HCT116 (cell line): ENCODE measurements at regions not wholly inside any gene's neighbourhood (a gene's known extent, or its start where the extent isn't known, plus 50 kb on each side); places are given as distances from the start of the nearest gene placed in this dataset.
A peak's percentile ranks its signal among the peaks of the same experiment; 100 is the strongest.
"Not testable (repeated sequence)": the region's sequence is repeated elsewhere in the genome, so short reads cannot be mapped to it uniquely, and the experiment has no call there.

Experiments used
- ATAC-seq: fragments of 200-7000 bp; cut with Tn5 transposase; 2 replicates; pipeline ENCODE4 v1.9.1; 2020; ENCODE audit warnings: mild to moderate bottlenecking, moderate library complexity
- BruUV-seq: library from RNA; stranded (reverse); fragments of 400-500 nt; replicated peaks from 2 replicates; lab custom pipeline; 2021; lab: Mats Ljungman, UMichigan
- CTCF ChIA-PET: fragments of 300-600 bp; sonication (Branson Sonifier 250); formaldehyde crosslinking; loops from one replicate; lab custom pipeline; 2021; ENCODE audit warnings: antibody characterized with exemption; lab: Charles Lee
- POLR2A ChIA-PET: fragments of 300-600, 350-600 bp; sonication (Branson Sonifier 250); formaldehyde crosslinking; loops from one replicate; lab custom pipeline; 2021; ENCODE audit warnings: antibody characterized with exemption; lab: Charles Lee
- RAD21 ChIA-PET, 2 experiments: fragments of 300-600 bp; sonication (Branson Sonifier 250); formaldehyde crosslinking; loops; one replicate each; lab custom pipeline; 2023; ENCODE audit warnings: low total read pairs in 2 of 2; ENCODE audit not compliant: uncharacterized antibody in 2 of 2, unreplicated experiment in 2 of 2, low non-redundant PET in 1 of 2; lab: Charles Lee
- DNase-seq: peaks from one replicate; pipeline ENCODE4 v3.0.0-alpha.2; 2010; ENCODE audit warnings: low read depth, low spot score
- H2AFZ ChIP-seq: fragments of 200-600 bp; shearing (Covaris generic), sonication (generic); 2 replicates; pipeline ENCODE4 v1.6.1; 2017; ENCODE audit warnings: low read depth, mixed run types, mixed read lengths, antibody characterized with exemption, low read length; ENCODE audit not compliant: poor library complexity, severe bottlenecking
- H3K27ac ChIP-seq: 2 replicates; pipeline ENCODE4 v1.5.1; 2012; ENCODE audit warnings: low read depth, low read length
- H3K27me3 ChIP-seq: fragments of 200-600 bp; sonication (generic); 2 replicates; pipeline ENCODE4 v1.6.1; 2016; ENCODE audit warnings: mixed run types, low read length, mixed read lengths; ENCODE audit not compliant: insufficient read depth
- H3K36me3 ChIP-seq, 2 experiments: fragments of 200-500 bp in 1 of 2; fragments of 200-600 bp in 1 of 2; sonication (Bioruptor generic) in 1 of 2; sonication (generic) in 1 of 2; 2 replicates each; pipeline versions ENCODE4 v1.5.1 to v1.6.1; 2014 to 2016; ENCODE audit warnings: low read length in 2 of 2, inconsistent platforms in 1 of 2, mixed read lengths in 1 of 2, mixed run types in 1 of 2; ENCODE audit not compliant: insufficient read depth in 2 of 2, control insufficient read depth in 1 of 2
- H3K4me1 ChIP-seq, 2 experiments: fragments of 200-600 bp in 1 of 2; sonication (generic) in 1 of 2; 2 replicates each; pipeline versions ENCODE4 v1.5.1 to v1.6.1; 2012 to 2017; ENCODE audit warnings: low read length in 2 of 2, inconsistent platforms in 1 of 2, mild to moderate bottlenecking in 1 of 2, mixed read lengths in 1 of 2, mixed run types in 1 of 2, moderate library complexity in 1 of 2; ENCODE audit not compliant: insufficient read depth in 2 of 2, control insufficient read depth in 1 of 2
- H3K4me2 ChIP-seq: fragments of 200-600 bp; sonication (generic); 2 replicates; pipeline ENCODE4 v1.6.1; 2017; ENCODE audit warnings: mixed run types, low read length, mixed read lengths
- H3K4me3 ChIP-seq, 2 experiments: fragments of 200-600 bp in 1 of 2; sonication (generic) in 1 of 2; replicated peaks in 1 of 2; 2 replicates each; pipeline ENCODE4 v1.5.1; 2011 to 2016; ENCODE audit warnings: low read length in 2 of 2, control low read depth in 1 of 2, low read depth in 1 of 2, mild to moderate bottlenecking in 1 of 2, mixed read lengths in 1 of 2, mixed run types in 1 of 2
- H3K79me2 ChIP-seq: fragments of 200-600 bp; sonication (generic); 2 replicates; pipeline ENCODE4 v1.6.1; 2017; ENCODE audit warnings: mild to moderate bottlenecking, mixed run types, low read length, moderate library complexity, mixed read lengths; ENCODE audit not compliant: insufficient read depth
- H3K9ac ChIP-seq: fragments of 200-600 bp; sonication (generic); 2 replicates; pipeline ENCODE4 v1.6.1; 2016; ENCODE audit warnings: low read length, mixed read lengths
- H3K9me2 ChIP-seq: fragments of 200-600 bp; sonication (generic), shearing (Covaris generic); 2 replicates; pipeline ENCODE4 v1.6.1; 2017; ENCODE audit warnings: mixed run types, mild to moderate bottlenecking, moderate library complexity; ENCODE audit not compliant: insufficient read depth
- H3K9me3 ChIP-seq, 2 experiments: fragments of 200-500 bp in 1 of 2; fragments of 200-600 bp in 1 of 2; sonication (Bioruptor generic) in 1 of 2; sonication (generic) in 1 of 2; 2 replicates each; pipeline ENCODE4 v1.6.1; 2014 to 2017; ENCODE audit warnings: low read length in 2 of 2, mixed read lengths in 2 of 2, inconsistent platforms in 1 of 2, low read depth in 1 of 2, mild to moderate bottlenecking in 1 of 2, mixed run types in 1 of 2, moderate library complexity in 1 of 2; ENCODE audit not compliant: control insufficient read depth in 1 of 2, insufficient read depth in 1 of 2
- H4K20me1 ChIP-seq: fragments of 200-600 bp; sonication (generic), shearing (Covaris generic); 2 replicates; pipeline ENCODE4 v1.6.1; 2017; ENCODE audit warnings: mixed run types, mild to moderate bottlenecking, moderate library complexity; ENCODE audit not compliant: insufficient read depth
- CBX3 ChIP-seq: IDR thresholded peaks from 2 replicates; pipeline ENCODE4 v1.6.1; 2012; ENCODE audit warnings: low read depth
- CTCF ChIP-seq, 3 experiments: fragments of 200-600 bp in 1 of 3; sonication (generic) in 1 of 3; IDR thresholded peaks in 2 of 3; conservative IDR thresholded peaks in 1 of 3; 2 replicates each; pipeline ENCODE4 v1.5.1; 2012 to 2017; ENCODE audit warnings: low read depth in 2 of 3, low read length in 2 of 3, antibody characterized with exemption in 1 of 3, borderline replicate concordance in 1 of 3, control low read depth in 1 of 3, mild to moderate bottlenecking in 1 of 3, mixed read lengths in 1 of 3, mixed run types in 1 of 3, moderate library complexity in 1 of 3; ENCODE audit not compliant: insufficient read depth in 1 of 3
- POLR2A ChIP-seq: IDR thresholded peaks from 2 replicates; pipeline ENCODE4 v1.7.0; 2011; ENCODE audit warnings: borderline replicate concordance; ENCODE audit not compliant: insufficient read depth, insufficient read length; ENCODE audit errors: extremely low read depth
- POLR2AphosphoS5 ChIP-seq: IDR thresholded peaks from 2 replicates; pipeline ENCODE4 v1.6.1; 2011; ENCODE audit warnings: mild to moderate bottlenecking, low read depth, low read length, moderate library complexity
- RAD21 ChIP-seq: IDR thresholded peaks from 2 replicates; pipeline ENCODE4 v1.6.1; 2012; ENCODE audit warnings: low read depth, mild to moderate bottlenecking
- ZFX ChIP-seq: fragments of 450-650 bp; IDR thresholded peaks from 2 replicates; pipeline ENCODE4 v1.6.1; 2017
- ZNF274 ChIP-seq: fragments of 200-500 bp; sonication (Bioruptor generic); IDR thresholded peaks from 2 replicates; pipeline ENCODE4 v1.6.1; 2014; ENCODE audit warnings: mild to moderate bottlenecking, low read depth, low read length, inconsistent platforms
- intact Hi-C: fragments of 100-400 bp; cut with micrococcal nuclease; formaldehyde crosslinking; loops from 2 replicates; pipeline ENCODE4 v1.10.0; 2022
- TF ChIP-seq, protein P1 (sequence below): IDR thresholded peaks from 2 replicates; pipeline ENCODE4 v1.6.1; 2012; ENCODE audit warnings: low read depth

DNA sequence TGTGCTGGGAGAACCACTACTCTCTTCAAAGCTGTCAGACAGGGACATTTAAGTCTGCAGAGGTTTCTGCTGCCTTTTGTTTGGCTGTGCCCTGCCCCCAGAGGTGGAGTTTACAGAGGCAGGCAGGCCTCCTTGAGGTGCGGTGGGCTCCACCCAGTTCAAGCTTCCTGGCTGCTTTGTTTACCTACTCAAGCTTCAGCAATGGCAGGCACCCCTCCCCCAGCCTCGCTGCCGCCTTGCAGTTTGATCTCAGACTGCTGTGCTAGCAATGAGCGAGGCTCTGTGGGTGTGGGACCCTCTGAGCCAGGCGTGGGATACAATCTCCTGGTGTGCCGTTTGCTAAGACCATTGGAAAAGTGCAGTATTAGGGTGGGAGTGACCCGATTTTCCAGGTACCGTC, 202.4 kb downstream of the C9orf152 start:
- H3K27me3 ChIP-seq, H3K79me2 ChIP-seq, H3K9me2 ChIP-seq, ATAC-seq, RAD21 ChIA-PET, DNase-seq, intact Hi-C loops, H3K4me3 ChIP-seq, H4K20me1 ChIP-seq, H3K4me1 ChIP-seq, H3K4me2 ChIP-seq, H3K9ac ChIP-seq, H2AFZ ChIP-seq, H3K36me3 ChIP-seq, BruUV-seq, CTCF ChIA-PET, H3K9me3 ChIP-seq, H3K27ac ChIP-seq: not testable (repeated sequence)
- POLR2A ChIA-PET = interaction anchor here (1.8 kb wide), 1 partner anchor 10 kb away, joined by 4 read pairs; no protein-coding TSS in a partner anchor

DNA sequence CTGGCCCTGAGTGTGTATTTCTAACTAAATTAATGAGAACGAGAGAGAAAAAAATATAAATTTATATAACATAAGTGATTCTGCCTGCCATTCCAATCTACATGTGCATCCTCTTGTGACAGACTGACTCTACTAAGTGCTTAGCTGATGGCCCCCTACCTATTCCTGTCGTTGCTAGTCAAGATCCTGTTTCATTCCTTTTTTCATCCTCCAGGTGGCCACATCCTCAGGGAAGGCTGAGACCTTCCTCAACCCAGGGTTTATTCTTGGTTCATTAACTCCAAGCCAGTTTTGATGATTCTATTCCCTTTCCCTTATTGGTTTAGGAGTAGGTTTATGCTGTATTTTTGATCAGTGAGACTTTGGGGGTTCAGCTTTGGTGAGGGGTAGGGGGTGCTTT, 201.3 kb downstream of the C9orf152 start:
- DNase-seq (no peak), ATAC-seq (peak; percentile 80)
- ChIA-PET RAD21 (no interaction called here), CTCF (no interaction called here), POLR2A (interaction anchor here (0.8 to 1.8 kb wide), 2 partner anchors 9 to 10 kb away, joined by 3 to 4 read pairs; no protein-coding TSS in a partner anchor)
- no peak for TF ChIP-seq POLR2A
- no peak for TF ChIP-seq POLR2AphosphoS5
- no peak for TF ChIP-seq CBX3
- peak in 2 of 3 experiments; percentile 21 to 42; a peak in 2 of 6 replicates for TF ChIP-seq CTCF (IDR thresholded peaks at IDR 0.05 in 2 of 3, conservative IDR thresholded peaks at IDR 0.05 in 1 of 3; ENCODE audit: borderline replicate concordance in 1 of 3, insufficient read depth in 1 of 3, low read depth in 2 of 3, low read length in 2 of 3)
- TF ChIP-seq RAD21 = peak; percentile 40
- TF ChIP-seq, protein P1, sequence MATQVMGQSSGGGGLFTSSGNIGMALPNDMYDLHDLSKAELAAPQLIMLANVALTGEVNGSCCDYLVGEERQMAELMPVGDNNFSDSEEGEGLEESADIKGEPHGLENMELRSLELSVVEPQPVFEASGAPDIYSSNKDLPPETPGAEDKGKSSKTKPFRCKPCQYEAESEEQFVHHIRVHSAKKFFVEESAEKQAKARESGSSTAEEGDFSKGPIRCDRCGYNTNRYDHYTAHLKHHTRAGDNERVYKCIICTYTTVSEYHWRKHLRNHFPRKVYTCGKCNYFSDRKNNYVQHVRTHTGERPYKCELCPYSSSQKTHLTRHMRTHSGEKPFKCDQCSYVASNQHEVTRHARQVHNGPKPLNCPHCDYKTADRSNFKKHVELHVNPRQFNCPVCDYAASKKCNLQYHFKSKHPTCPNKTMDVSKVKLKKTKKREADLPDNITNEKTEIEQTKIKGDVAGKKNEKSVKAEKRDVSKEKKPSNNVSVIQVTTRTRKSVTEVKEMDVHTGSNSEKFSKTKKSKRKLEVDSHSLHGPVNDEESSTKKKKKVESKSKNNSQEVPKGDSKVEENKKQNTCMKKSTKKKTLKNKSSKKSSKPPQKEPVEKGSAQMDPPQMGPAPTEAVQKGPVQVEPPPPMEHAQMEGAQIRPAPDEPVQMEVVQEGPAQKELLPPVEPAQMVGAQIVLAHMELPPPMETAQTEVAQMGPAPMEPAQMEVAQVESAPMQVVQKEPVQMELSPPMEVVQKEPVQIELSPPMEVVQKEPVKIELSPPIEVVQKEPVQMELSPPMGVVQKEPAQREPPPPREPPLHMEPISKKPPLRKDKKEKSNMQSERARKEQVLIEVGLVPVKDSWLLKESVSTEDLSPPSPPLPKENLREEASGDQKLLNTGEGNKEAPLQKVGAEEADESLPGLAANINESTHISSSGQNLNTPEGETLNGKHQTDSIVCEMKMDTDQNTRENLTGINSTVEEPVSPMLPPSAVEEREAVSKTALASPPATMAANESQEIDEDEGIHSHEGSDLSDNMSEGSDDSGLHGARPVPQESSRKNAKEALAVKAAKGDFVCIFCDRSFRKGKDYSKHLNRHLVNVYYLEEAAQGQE = no peak
- TF ChIP-seq ZFX = no peak
- no peak for TF ChIP-seq ZNF274
- no peaks in the 10 kb centered on the region for H3K36me3 ChIP-seq
- no peaks in the 10 kb centered on the region for H3K27me3 ChIP-seq
- H3K9ac ChIP-seq = no peak overlapping the region
- H3K4me1 ChIP-seq = no peaks in the 10 kb centered on the region
- no peaks in the 10 kb centered on the region for H3K79me2 ChIP-seq
- H3K4me2 ChIP-seq = no peak overlapping the region
- no peaks in the 10 kb centered on the region for H3K9me2 ChIP-seq
- no peak overlapping the region for H3K4me3 ChIP-seq
- H3K9me3 ChIP-seq = no peaks in the 10 kb centered on the region
- BruUV-seq = no TSS peak
- no peak overlapping the region for H3K27ac ChIP-seq
- intact Hi-C loops = no loop called here
- no peak overlapping the region for H2AFZ ChIP-seq
- H4K20me1 ChIP-seq = no peaks in the 10 kb centered on the region
